GM12892 (cell line): ENCODE measurements at regions not wholly inside any gene's neighbourhood (a gene's known extent, or its start where the extent isn't known, plus 50 kb on each side); places are given as distances from the start of the nearest gene placed in this dataset.

Experiments
- POLR2A ChIP-seq: IDR thresholded peaks from 2 replicates; pipeline ENCODE4 v1.6.1; 2011; ENCODE audit warnings: low read depth, low read length, control low read depth
- POLR2AphosphoS5 ChIP-seq: IDR thresholded peaks from 2 replicates; pipeline ENCODE4 v1.6.1; 2011; ENCODE audit warnings: low read depth, low read length, control low read depth

DNA sequence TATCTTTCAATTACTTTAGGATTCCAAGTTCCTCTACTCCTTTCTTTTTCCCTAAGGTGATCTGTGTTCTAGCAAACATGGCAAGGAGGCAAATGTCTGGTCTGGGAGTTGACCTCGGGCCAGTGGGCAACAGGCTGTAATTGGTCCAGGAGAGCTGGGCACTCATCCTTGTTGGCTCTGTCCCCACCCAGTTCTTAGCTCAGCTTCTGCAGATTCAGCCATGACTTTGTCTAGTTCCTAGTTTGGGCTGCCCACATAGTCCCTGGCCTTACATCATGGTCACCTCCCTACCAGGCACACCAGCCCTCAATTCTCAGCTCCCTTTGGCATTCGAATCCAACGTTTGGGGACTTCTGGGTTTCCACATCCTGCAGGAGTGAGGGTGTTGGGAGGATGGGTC lies 92.1 kb upstream of the DAP start:
- TF ChIP-seq POLR2A (no peak), POLR2AphosphoS5 (no peak)
